T-cell (primary cell): ENCODE measurements at regions not wholly inside any gene's neighbourhood (a gene's known extent, or its start where the extent isn't known, plus 50 kb on each side); places are given as distances from the start of the nearest gene placed in this dataset.
"Not testable (repeated sequence)": the region's sequence is repeated elsewhere in the genome, so short reads cannot be mapped to it uniquely, and the experiment has no call there.

Experiments used
- ATAC-seq, 4 experiments: fragments of 200-7000 bp in 3 of 4; fragments of 150-1000 bp in 1 of 4; cut with Tn5 transposase; replicated peaks in 1 of 4; 1 replicate in 3 of 4; 2 replicates in 1 of 4; pipeline ENCODE4 v1.10.0; 2021; ENCODE audit warnings: moderate library complexity in 3 of 4, mild to moderate bottlenecking in 2 of 4, moderate number of reproducible peaks in 1 of 4
- CTCF ChIA-PET, 2 donors: fragments of 300-600 bp; sonication (Branson Sonifier 250); formaldehyde crosslinking; loops; one replicate each; lab custom pipeline; 2022; ENCODE audit warnings: antibody characterized with exemption in 2 of 2; lab: Charles Lee
- POLR2A ChIA-PET, 2 donors: fragments of 300-600 bp; sonication (Branson Sonifier 250); formaldehyde crosslinking; loops; one replicate each; lab custom pipeline; 2022; ENCODE audit warnings: antibody characterized with exemption in 2 of 2; lab: Charles Lee
- DNase-seq, 35 experiments: peaks; one replicate each; pipeline versions ENCODE4 v3.0.0 to v3.0.0-alpha.2; 2013 to 2023
- H3K27ac ChIP-seq: one replicate; pipeline ENCODE4 v1.5.1; 2013; ENCODE audit warnings: low read length
- H3K27me3 ChIP-seq, 2 experiments: replicated peaks in 1 of 2; 1 replicate in 1 of 2; 2 replicates in 1 of 2; pipeline versions ENCODE4 v1.6.1 to v1.7.0; 2013; ENCODE audit warnings: low read length in 1 of 2, mixed read lengths in 1 of 2; ENCODE audit not compliant: control insufficient read depth in 2 of 2, insufficient read depth in 2 of 2; ENCODE audit errors: extremely low read depth in 1 of 2
- H3K36me3 ChIP-seq, 2 donors: 1 replicate in 1 of 2; 2 replicates in 1 of 2; pipeline versions ENCODE4 v1.6.1 to v1.7.0; 2013; ENCODE audit warnings: low read length in 1 of 2; ENCODE audit not compliant: control insufficient read depth in 2 of 2, insufficient read depth in 1 of 2; ENCODE audit errors: extremely low read depth in 1 of 2
- H3K4me1 ChIP-seq, 2 experiments: 1 replicate in 1 of 2; 2 replicates in 1 of 2; pipeline versions ENCODE4 v1.6.1 to v1.7.0; 2013; ENCODE audit warnings: low read length in 2 of 2, mixed read lengths in 1 of 2; ENCODE audit not compliant: insufficient read depth in 2 of 2, control insufficient read depth in 1 of 2; ENCODE audit errors: extremely low read depth in 1 of 2
- H3K4me3 ChIP-seq, 2 donors: 1 replicate in 1 of 2; 2 replicates in 1 of 2; pipeline versions ENCODE4 v1.5.1 to v1.7.0; 2013; ENCODE audit warnings: mild to moderate bottlenecking in 2 of 2, low read length in 1 of 2, moderate library complexity in 1 of 2; ENCODE audit not compliant: control insufficient read depth in 1 of 2; ENCODE audit errors: extremely low read depth in 1 of 2
- H3K9me3 ChIP-seq: 2 replicates; pipeline ENCODE4 v1.7.0; 2013
- H3K27ac Mint-ChIP-seq, 2 donors: one replicate each; pipeline ENCODE4 v1.8.0; 2020 to 2021; ENCODE audit warnings: mild to moderate bottlenecking in 2 of 2, mixed read lengths in 2 of 2
- H3K27me3 Mint-ChIP-seq, 2 donors: one replicate each; pipeline ENCODE4 v1.8.0; 2021 to 2022; ENCODE audit warnings: mixed read lengths in 2 of 2
- H3K36me3 Mint-ChIP-seq: one replicate; pipeline ENCODE4 v1.8.0; 2021; ENCODE audit warnings: mixed read lengths
- H3K4me1 Mint-ChIP-seq, 3 donors: one replicate each; pipeline ENCODE4 v1.8.0; 2020 to 2022; ENCODE audit warnings: mixed read lengths in 3 of 3, mild to moderate bottlenecking in 1 of 3
- H3K4me3 Mint-ChIP-seq, 3 donors: one replicate each; pipeline ENCODE4 v1.8.0; 2020 to 2022; ENCODE audit warnings: mild to moderate bottlenecking in 3 of 3, mixed read lengths in 3 of 3, moderate library complexity in 3 of 3
- H3K9me3 Mint-ChIP-seq, 3 donors: one replicate each; pipeline ENCODE4 v1.8.0; 2020 to 2022; ENCODE audit warnings: mixed read lengths in 3 of 3
- WGBS: methylation state at CpG from one replicate; pipeline ENCODE4 v1.1.5; 2013; ENCODE audit warnings: missing lambda C conversion rate; ENCODE audit not compliant: insufficient coverage; 5-methylcytosine and 5-hydroxymethylcytosine counted together

DNA sequence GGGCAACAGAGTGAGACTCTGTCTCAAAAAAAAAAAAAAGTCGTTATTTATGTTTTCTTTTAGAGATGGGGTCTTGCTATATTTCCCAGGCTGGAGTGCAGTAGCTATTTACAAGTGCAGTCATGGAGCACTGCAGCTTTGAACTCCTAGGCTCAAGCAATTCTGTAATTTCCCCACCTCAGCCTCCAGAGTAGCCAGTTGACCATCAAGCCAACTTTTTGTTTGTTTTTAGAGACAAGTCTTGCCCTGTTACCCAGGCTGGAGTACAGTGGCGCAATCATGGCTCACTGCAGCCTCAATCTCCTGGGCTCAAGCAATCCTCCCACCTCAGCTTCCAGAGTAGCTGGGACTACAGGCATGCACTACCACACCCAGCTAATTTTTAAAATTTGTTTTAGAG lies 78.7 kb upstream of the PAX2 start:
- peaks cover 24 to 87% of the 10 kb centered on the region in 2 experiments for H3K27me3 ChIP-seq
- DNase-seq, POLR2A ChIA-PET, H3K9me3 ChIP-seq, H3K4me3 Mint-ChIP-seq, ATAC-seq, H3K36me3 ChIP-seq, H3K4me3 ChIP-seq, H3K4me1 ChIP-seq, H3K4me1 Mint-ChIP-seq, H3K36me3 Mint-ChIP-seq, H3K27ac ChIP-seq, H3K9me3 Mint-ChIP-seq, H3K27ac Mint-ChIP-seq, CTCF ChIA-PET: not testable (repeated sequence)
- peaks cover 69 to 71% of the 10 kb centered on the region in 2 donors for H3K27me3 Mint-ChIP-seq
- WGBS = no CpG with 5 or more reads among the region's 2 CpGs

DNA sequence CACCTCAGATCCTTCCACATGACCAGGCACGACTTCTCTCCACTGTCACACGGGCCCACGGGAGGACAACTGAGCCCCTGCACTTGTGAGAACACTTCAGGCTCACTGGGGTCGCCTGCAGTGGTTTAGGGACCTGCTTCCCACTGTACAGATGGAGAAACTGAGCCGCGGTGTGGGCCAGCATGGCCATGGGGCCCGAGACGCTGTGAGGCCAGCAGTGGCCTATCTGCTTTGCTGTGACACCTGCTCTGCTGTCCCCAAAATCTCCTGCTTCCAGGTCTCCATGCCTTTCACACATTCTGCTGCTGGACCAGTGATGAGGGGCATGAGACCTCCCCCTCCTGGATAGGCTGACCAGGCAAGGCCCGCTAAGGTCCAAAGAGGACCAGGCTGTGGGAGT lies 75.8 kb upstream of the PAX2 start:
- no peak overlapping the region for H3K27ac Mint-ChIP-seq
- 62% methylated on average over 9 of the region's 9 CpGs for WGBS
- ATAC-seq (no peak), DNase-seq (no peak)
- Histone ChIP-seq H3K4me3 (no peak overlapping the region), H3K4me1 (peaks cover 0 to 5% of the 10 kb centered on the region in 2 experiments), H3K27me3 (peaks cover 29 to 77% of the 10 kb centered on the region in 2 experiments), H3K27ac (no peak overlapping the region), H3K36me3 (no peaks in the 10 kb centered on the region), H3K9me3 (no peaks in the 10 kb centered on the region)
- H3K9me3 Mint-ChIP-seq = no peaks in the 10 kb centered on the region
- peaks cover 6 to 8% (median 7%) of the 10 kb centered on the region in 3 donors for H3K4me1 Mint-ChIP-seq
- no peaks in the 10 kb centered on the region for H3K36me3 Mint-ChIP-seq
- POLR2A ChIA-PET = no interaction called here
- H3K27me3 Mint-ChIP-seq = peaks cover 67 to 69% of the 10 kb centered on the region in 2 donors
- CTCF ChIA-PET = no interaction called here
- H3K4me3 Mint-ChIP-seq = no peak overlapping the region

GRCh38 chr10:100670368-100670767 lies 75.0 kb upstream of the PAX2 start:
- H3K4me3 ChIP-seq = peak overlapping the region in 1 of 2 donors; percentile 23
- POLR2A ChIA-PET = no interaction called here

DNA sequence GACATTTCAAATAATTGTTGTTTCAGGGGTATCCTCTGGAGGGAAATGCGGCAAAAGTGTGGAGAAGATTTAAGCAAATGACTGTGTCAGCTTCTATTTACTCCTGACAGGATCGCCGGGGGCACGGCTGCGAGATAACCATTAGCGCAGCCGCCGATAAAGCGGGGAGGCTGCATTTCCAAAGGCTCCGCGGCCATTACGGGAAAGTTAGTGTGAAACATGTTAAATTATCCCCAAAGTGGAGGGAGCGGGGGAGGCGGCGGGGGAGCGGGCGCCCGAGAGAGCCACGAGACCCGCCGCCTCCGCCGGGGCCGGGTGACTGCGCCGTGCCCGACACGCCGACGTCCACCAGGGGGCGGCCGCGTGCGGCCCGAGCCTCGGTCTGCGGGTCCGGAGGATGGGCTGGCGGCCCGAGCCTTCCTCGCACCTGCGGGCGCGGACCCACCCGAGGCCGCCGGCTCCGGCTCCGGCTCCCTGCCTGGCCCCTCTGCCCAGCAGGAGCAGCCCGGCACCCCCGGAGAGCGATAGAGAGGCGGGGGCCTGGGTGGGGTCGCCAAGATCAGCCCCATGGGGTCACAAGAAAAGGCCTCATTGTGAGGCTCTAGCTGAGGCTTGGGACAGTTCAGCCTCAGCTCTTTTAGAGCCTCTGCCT lies 74.4 kb upstream of the PAX2 start:
- Mint-ChIP-seq H3K36me3 (no peaks in the 10 kb centered on the region), H3K27me3 (peaks cover 61 to 66% of the 10 kb centered on the region in 2 donors), H3K27ac (no peak overlapping the region), H3K9me3 (no peaks in the 10 kb centered on the region), H3K4me1 (peaks cover 6 to 8% (median 7%) of the 10 kb centered on the region in 3 donors), H3K4me3 (peak overlapping the region in 1 of 3 donors; percentile 34)
- Histone ChIP-seq H3K4me1 (peaks cover 0 to 5% of the 10 kb centered on the region in 2 experiments), H3K27me3 (peaks cover 29 to 79% of the 10 kb centered on the region in 2 experiments), H3K27ac (no peak overlapping the region), H3K36me3 (no peaks in the 10 kb centered on the region), H3K4me3 (peak overlapping the region in 1 of 2 donors; percentile 23), H3K9me3 (no peaks in the 10 kb centered on the region)
- ChIA-PET CTCF (interaction anchor here in 1 of 2 donors (0.7 kb wide), 1 partner anchor 1236 kb away, joined by 7 read pairs; no protein-coding TSS in a partner anchor), POLR2A (no interaction called here)
- 6% methylated on average over 53 of the region's 54 CpGs for WGBS
- peak in 31 of 35 experiments; percentile 10 to 68 (median 42) for DNase-seq
- ATAC-seq = peak; percentile 78 to 81 (median 80)

More at GRCh38 chr10:100670368-100670767, 75.0 kb upstream of the PAX2 start:
- peaks cover 61 to 66% of the 10 kb centered on the region in 2 donors for H3K27me3 Mint-ChIP-seq
- Histone ChIP-seq H3K36me3 (no peaks in the 10 kb centered on the region), H3K27ac (no peak overlapping the region), H3K27me3 (peaks cover 28 to 76% of the 10 kb centered on the region in 2 experiments), H3K4me1 (peaks cover 0 to 5% of the 10 kb centered on the region in 2 experiments), H3K9me3 (no peaks in the 10 kb centered on the region)
- H3K27ac Mint-ChIP-seq = no peak overlapping the region
- DNase-seq (no peak), ATAC-seq (no peak)
- peaks cover 6 to 8% (median 7%) of the 10 kb centered on the region in 3 donors for H3K4me1 Mint-ChIP-seq
- CTCF ChIA-PET = interaction anchor here in 1 of 2 donors (0.7 kb wide), 1 partner anchor 1235 kb away, joined by 7 read pairs; no protein-coding TSS in a partner anchor
- H3K36me3 Mint-ChIP-seq = no peaks in the 10 kb centered on the region
- WGBS = 43% methylated on average over 3 of the region's 6 CpGs
- H3K9me3 Mint-ChIP-seq = no peaks in the 10 kb centered on the region
- H3K4me3 Mint-ChIP-seq = peak overlapping the region in 1 of 3 donors; percentile 34

GRCh38 chr10:100672199-100672598 lies 73.2 kb upstream of the PAX2 start:
- Histone ChIP-seq H3K4me1 (peaks cover 0 to 5% of the 10 kb centered on the region in 2 experiments), H3K9me3 (no peaks in the 10 kb centered on the region), H3K27ac (no peak overlapping the region), H3K4me3 (no peak overlapping the region), H3K27me3 (peaks cover 27 to 73% of the 10 kb centered on the region in 2 experiments), H3K36me3 (no peaks in the 10 kb centered on the region)
- ATAC-seq (no peak), DNase-seq (no peak)
- Mint-ChIP-seq H3K4me3 (no peak overlapping the region), H3K36me3 (no peaks in the 10 kb centered on the region), H3K27ac (no peak overlapping the region), H3K4me1 (peaks cover 6 to 8% (median 7%) of the 10 kb centered on the region in 3 donors), H3K27me3 (peaks cover 61 to 70% of the 10 kb centered on the region in 2 donors), H3K9me3 (no peaks in the 10 kb centered on the region)
- CTCF ChIA-PET = interaction anchor here in 1 of 2 donors (0.6 kb wide), 2 partner anchors 96 to 342 kb away, joined by 4 read pairs; no protein-coding TSS in a partner anchor
- POLR2A ChIA-PET = no interaction called here
- WGBS = no CpG with 5 or more reads among the region's 3 CpGs

DNA sequence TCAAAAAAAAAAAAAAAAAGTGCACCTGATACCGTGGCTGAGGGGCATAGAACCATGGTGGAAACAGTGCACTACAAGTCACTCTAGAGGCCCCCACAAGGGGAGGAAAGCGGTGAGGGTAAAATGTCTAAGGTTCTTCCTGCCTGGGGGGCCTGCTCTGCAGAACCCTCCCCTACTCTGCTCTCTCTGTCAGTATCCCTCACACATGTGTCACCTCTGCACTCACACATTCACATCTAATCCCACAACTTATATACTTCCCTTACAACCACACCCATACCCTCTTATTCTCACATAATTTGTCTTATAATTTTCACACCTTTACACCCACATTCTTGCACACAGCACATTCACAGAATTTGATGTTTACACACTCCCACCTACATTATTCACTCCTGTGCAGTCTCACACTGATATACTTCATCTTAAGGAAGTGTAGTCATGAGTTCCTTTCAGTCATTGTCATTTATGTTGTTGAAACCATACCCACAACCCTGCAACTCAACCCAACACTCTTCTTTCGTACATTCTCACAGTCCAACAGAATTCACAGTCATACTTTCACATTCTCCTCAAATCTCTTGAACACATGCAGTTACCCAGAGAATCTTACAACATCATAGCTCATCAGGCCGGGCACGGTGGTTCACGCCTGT lies 68.0 kb upstream of the PAX2 start:
- ChIA-PET CTCF (no interaction called here), POLR2A (no interaction called here)
- ATAC-seq = no peak
- Histone ChIP-seq H3K9me3 (no peaks in the 10 kb centered on the region), H3K4me1 (peaks cover 0 to 4% of the 10 kb centered on the region in 2 experiments), H3K4me3 (no peak overlapping the region), H3K27me3 (peaks cover 19 to 51% of the 10 kb centered on the region in 2 experiments), H3K27ac (no peak overlapping the region), H3K36me3 (no peaks in the 10 kb centered on the region)
- peaks cover 0 to 5% (median 0%) of the 10 kb centered on the region in 3 donors for H3K9me3 Mint-ChIP-seq
- peaks cover 38 to 68% of the 10 kb centered on the region in 2 donors for H3K27me3 Mint-ChIP-seq
- WGBS = 62% methylated on average over 4 of the region's 6 CpGs
- H3K27ac Mint-ChIP-seq = no peak overlapping the region
- no peaks in the 10 kb centered on the region for H3K4me1 Mint-ChIP-seq
- no peak for DNase-seq
- H3K36me3 Mint-ChIP-seq = no peaks in the 10 kb centered on the region
- H3K4me3 Mint-ChIP-seq = no peak overlapping the region
